Hematopoietic multipotent progenitor cell treated with erythropoietin and hydrocortisone succinate and interleukin-3 and kit ligand, for 4 days (in vitro differentiated cells): ENCODE measurements at regions not wholly inside any gene's neighbourhood (a gene's known extent, or its start where the extent isn't known, plus 50 kb on each side); places are given as distances from the start of the nearest gene placed in this dataset.
"Not testable (repeated sequence)": the region's sequence is repeated elsewhere in the genome, so short reads cannot be mapped to it uniquely, and the experiment has no call there.

Experiments used
- DNase-seq: peaks from one replicate; pipeline ENCODE4 v3.0.0-alpha.2; 2015

- DNase-seq: no peak
These were observed 131.9 kb downstream of the GPR37 start for GRCh38 chr7:124633740-124634139.

- no peak for DNase-seq
These were observed 135.2 kb downstream of the GPR37 start for GRCh38 chr7:124630395-124630794.

- no peak for DNase-seq
These were observed 146.7 kb downstream of the GPR37 start for GRCh38 chr7:124618871-124619270.

- DNase-seq: not testable (repeated sequence)
These were observed 147.5 kb downstream of the GPR37 start for GRCh38 chr7:124618051-124618450.

GRCh38 chr7:124603066-124603465 lies 162.5 kb downstream of the GPR37 start:
- no peak for DNase-seq

GRCh38 chr7:124597509-124597908 lies 168.1 kb downstream of the GPR37 start:
- no peak for DNase-seq

- no peak for DNase-seq
These were observed 168.7 kb downstream of the GPR37 start for GRCh38 chr7:124596881-124597280.

- DNase-seq: no peak
These were observed 174.8 kb downstream of the GPR37 start for GRCh38 chr7:124590814-124591213.

GRCh38 chr7:124577256-124577655 lies 188.3 kb downstream of the GPR37 start:
- DNase-seq: no peak

GRCh38 chr7:124575176-124575575 lies 190.4 kb downstream of the GPR37 start:
- DNase-seq: no peak

- no peak for DNase-seq
These were observed 195.0 kb downstream of the GPR37 start for GRCh38 chr7:124570558-124570957.

GRCh38 chr7:124566583-124566982 lies 199.0 kb downstream of the GPR37 start:
- DNase-seq: no peak

GRCh38 chr7:124557587-124557986 lies 208.0 kb downstream of the GPR37 start:
- DNase-seq: no peak

GRCh38 chr7:124557101-124557500 lies 208.5 kb downstream of the GPR37 start:
- DNase-seq: no peak

GRCh38 chr7:124553502-124553901 lies 212.1 kb downstream of the GPR37 start:
- no peak for DNase-seq

- no peak for DNase-seq
These were observed 213.4 kb downstream of the GPR37 start for GRCh38 chr7:124552217-124552616.

GRCh38 chr7:124550036-124550435 lies 215.6 kb downstream of the GPR37 start:
- no peak for DNase-seq

GRCh38 chr7:124542476-124542875 lies 223.1 kb downstream of the GPR37 start:
- no peak for DNase-seq

- no peak for DNase-seq
These were observed 229.3 kb downstream of the GPR37 start for GRCh38 chr7:124536156-124536762.

- no peak for DNase-seq
These were observed 233.4 kb downstream of the GPR37 start for GRCh38 chr7:124532166-124532565.

- no peak for DNase-seq
These were observed 248.7 kb downstream of the GPR37 start for GRCh38 chr7:124516911-124517310.

- DNase-seq: no peak
These were observed 250.3 kb downstream of the GPR37 start for GRCh38 chr7:124515106-124515830.

GRCh38 chr7:124514471-124514870 lies 251.1 kb downstream of the GPR37 start:
- no peak for DNase-seq

GRCh38 chr7:124497176-124497575 lies 268.4 kb downstream of the GPR37 start:
- no peak for DNase-seq

- no peak for DNase-seq
These were observed 275.7 kb downstream of the GPR37 start for GRCh38 chr7:124489925-124490324.
